CD4-positive, CD25-positive, alpha-beta regulatory T cell (primary cell): ENCODE measurements at regions not wholly inside any gene's neighbourhood (a gene's known extent, or its start where the extent isn't known, plus 50 kb on each side); places are given as distances from the start of the nearest gene placed in this dataset.

ENCODE experiments used
- ATAC-seq, 2 donors: fragments of 150-1000 bp; cut with Tn5 transposase; one replicate each; pipeline ENCODE4 v1.10.0; 2021; ENCODE audit warnings: low read depth in 2 of 2, moderate number of reproducible peaks in 2 of 2, moderate library complexity in 1 of 2
- DNase-seq, 3 donors: peaks; one replicate each; pipeline versions ENCODE4 v3.0.0 to v3.0.0-alpha.2; 2012 to 2022; ENCODE audit warnings: mixed read lengths in 1 of 3
- H3K27ac ChIP-seq: one replicate; pipeline ENCODE4 v1.7.0; 2013; ENCODE audit warnings: mild to moderate bottlenecking, low read length; ENCODE audit not compliant: insufficient read depth, poor library complexity, severe bottlenecking
- H3K27me3 ChIP-seq: one replicate; pipeline ENCODE4 v1.7.0; 2013; ENCODE audit warnings: low read length; ENCODE audit not compliant: control insufficient read depth, insufficient read depth
- H3K36me3 ChIP-seq: one replicate; pipeline ENCODE4 v1.7.0; 2013; ENCODE audit warnings: mild to moderate bottlenecking, low read length, moderate library complexity; ENCODE audit not compliant: control insufficient read depth, insufficient read depth
- H3K4me1 ChIP-seq: 2 replicates; pipeline ENCODE4 v1.7.0; 2013; ENCODE audit warnings: mild to moderate bottlenecking, low read length; ENCODE audit not compliant: insufficient read depth, control insufficient read depth, poor library complexity, severe bottlenecking
- H3K4me3 ChIP-seq: one replicate; pipeline ENCODE4 v1.7.0; 2013; ENCODE audit warnings: low read depth, mild to moderate bottlenecking, low read length, moderate library complexity
- H3K9me3 ChIP-seq, 2 experiments: 1 replicate in 1 of 2; 2 replicates in 1 of 2; pipeline ENCODE4 v1.7.0; 2013; ENCODE audit warnings: low read length in 2 of 2, mild to moderate bottlenecking in 1 of 2, moderate library complexity in 1 of 2; ENCODE audit not compliant: control insufficient read depth in 2 of 2
- H3K27ac Mint-ChIP-seq, 3 donors: one replicate each; pipeline ENCODE4 v1.8.0; 2020 to 2022; ENCODE audit warnings: mild to moderate bottlenecking in 3 of 3, mixed read lengths in 3 of 3, moderate library complexity in 2 of 3
- H3K27me3 Mint-ChIP-seq: one replicate; pipeline ENCODE4 v1.8.0; 2022; ENCODE audit warnings: mild to moderate bottlenecking, mixed read lengths
- H3K36me3 Mint-ChIP-seq: one replicate; pipeline ENCODE4 v1.8.0; 2020; ENCODE audit warnings: mixed read lengths
- H3K4me1 Mint-ChIP-seq, 4 donors: one replicate each; pipeline ENCODE4 v1.8.0; 2020 to 2022; ENCODE audit warnings: mixed read lengths in 4 of 4, mild to moderate bottlenecking in 1 of 4
- H3K4me3 Mint-ChIP-seq, 4 donors: one replicate each; pipeline ENCODE4 v1.8.0; 2020 to 2022; ENCODE audit warnings: mild to moderate bottlenecking in 4 of 4, mixed read lengths in 4 of 4, moderate library complexity in 3 of 4
- H3K9me3 Mint-ChIP-seq, 7 donors: one replicate each; pipeline ENCODE4 v1.8.0; 2020 to 2022; ENCODE audit warnings: mixed read lengths in 7 of 7, mild to moderate bottlenecking in 3 of 7, moderate library complexity in 2 of 7

GRCh38 chr11:92623055-92623454, 346.4 kb upstream of the MTNR1B start:
- Histone ChIP-seq H3K4me3 (no peak overlapping the region), H3K36me3 (no peaks in the 10 kb centered on the region), H3K9me3 (no peaks in the 10 kb centered on the region), H3K27me3 (no peaks in the 10 kb centered on the region), H3K4me1 (no peaks in the 10 kb centered on the region), H3K27ac (no peak overlapping the region)
- H3K4me1 Mint-ChIP-seq, result no peaks in the 10 kb centered on the region
- no peak overlapping the region for H3K4me3 Mint-ChIP-seq
- no peak for DNase-seq
- H3K36me3 Mint-ChIP-seq, result no peaks in the 10 kb centered on the region
- no peaks in the 10 kb centered on the region for H3K27me3 Mint-ChIP-seq
- peaks cover 1 to 8% (median 4%) of the 10 kb centered on the region in 7 donors for H3K9me3 Mint-ChIP-seq
- H3K27ac Mint-ChIP-seq, result no peak overlapping the region
- ATAC-seq, result no peak

GRCh38 chr11:92625894-92626293, 343.6 kb upstream of the MTNR1B start:
- Histone ChIP-seq H3K27ac (no peak overlapping the region), H3K9me3 (no peaks in the 10 kb centered on the region), H3K36me3 (no peaks in the 10 kb centered on the region), H3K4me3 (no peak overlapping the region), H3K27me3 (no peaks in the 10 kb centered on the region), H3K4me1 (no peaks in the 10 kb centered on the region)
- Mint-ChIP-seq H3K27me3 (no peaks in the 10 kb centered on the region), H3K4me1 (no peaks in the 10 kb centered on the region), H3K4me3 (no peak overlapping the region), H3K27ac (no peak overlapping the region), H3K36me3 (no peaks in the 10 kb centered on the region), H3K9me3 (peaks cover 0 to 6% (median 2%) of the 10 kb centered on the region in 7 donors)
- DNase-seq, result no peak
- ATAC-seq, result no peak

- H3K27me3 Mint-ChIP-seq, result peaks cover 7% of the 10 kb centered on the region
- H3K4me3 ChIP-seq, result no peak overlapping the region
- H3K27ac Mint-ChIP-seq, result no peak overlapping the region
- H3K4me1 ChIP-seq, result no peaks in the 10 kb centered on the region
- no peaks in the 10 kb centered on the region for H3K4me1 Mint-ChIP-seq
- H3K4me3 Mint-ChIP-seq, result no peak overlapping the region
- H3K36me3 Mint-ChIP-seq, result no peaks in the 10 kb centered on the region
- no peaks in the 10 kb centered on the region for H3K36me3 ChIP-seq
- H3K9me3 ChIP-seq, result no peaks in the 10 kb centered on the region
- H3K27ac ChIP-seq, result no peak overlapping the region
- no peaks in the 10 kb centered on the region for H3K27me3 ChIP-seq
- ATAC-seq (no peak), DNase-seq (no peak)
- H3K9me3 Mint-ChIP-seq, result peaks cover 0 to 6% (median 3%) of the 10 kb centered on the region in 7 donors
Measured at GRCh38 chr11:92626624-92627023, 342.8 kb upstream of the MTNR1B start.

- ATAC-seq, result no peak
- no peaks in the 10 kb centered on the region for H3K4me1 ChIP-seq
- H3K4me3 ChIP-seq, result no peak overlapping the region
- H3K27ac Mint-ChIP-seq, result no peak overlapping the region
- no peaks in the 10 kb centered on the region for H3K9me3 ChIP-seq
- H3K27me3 Mint-ChIP-seq, result peaks cover 7% of the 10 kb centered on the region
- H3K4me1 Mint-ChIP-seq, result no peaks in the 10 kb centered on the region
- no peak for DNase-seq
- no peaks in the 10 kb centered on the region for H3K36me3 ChIP-seq
- no peak overlapping the region for H3K4me3 Mint-ChIP-seq
- H3K36me3 Mint-ChIP-seq, result no peaks in the 10 kb centered on the region
- no peaks in the 10 kb centered on the region for H3K27me3 ChIP-seq
- no peak overlapping the region for H3K27ac ChIP-seq
- peaks cover 0 to 8% (median 3%) of the 10 kb centered on the region in 7 donors for H3K9me3 Mint-ChIP-seq
Measured at GRCh38 chr11:92627615-92628256, 341.7 kb upstream of the MTNR1B start.

- Histone ChIP-seq H3K27me3 (no peaks in the 10 kb centered on the region), H3K36me3 (no peaks in the 10 kb centered on the region), H3K4me1 (no peaks in the 10 kb centered on the region), H3K4me3 (no peak overlapping the region), H3K9me3 (no peaks in the 10 kb centered on the region), H3K27ac (no peak overlapping the region)
- H3K27ac Mint-ChIP-seq, result peak overlapping the region in 1 of 3 donors; percentile 80
- ATAC-seq (no peak), DNase-seq (no peak)
- H3K4me3 Mint-ChIP-seq, result no peak overlapping the region
- peaks cover 0 to 8% (median 3%) of the 10 kb centered on the region in 7 donors for H3K9me3 Mint-ChIP-seq
- no peaks in the 10 kb centered on the region for H3K36me3 Mint-ChIP-seq
- peaks cover 7% of the 10 kb centered on the region for H3K27me3 Mint-ChIP-seq
- no peaks in the 10 kb centered on the region for H3K4me1 Mint-ChIP-seq
Measured at GRCh38 chr11:92628401-92629292, 340.8 kb upstream of the MTNR1B start.

- H3K9me3 Mint-ChIP-seq, result peaks cover 0 to 6% (median 2%) of the 10 kb centered on the region in 7 donors
Measured at GRCh38 chr11:92632495-92632894, 337.0 kb upstream of the MTNR1B start.

GRCh38 chr11:92633820-92634219, 335.6 kb upstream of the MTNR1B start:
- Histone ChIP-seq H3K27me3 (no peaks in the 10 kb centered on the region), H3K4me3 (no peak overlapping the region), H3K4me1 (no peaks in the 10 kb centered on the region), H3K36me3 (no peaks in the 10 kb centered on the region), H3K27ac (no peak overlapping the region), H3K9me3 (no peaks in the 10 kb centered on the region)
- H3K36me3 Mint-ChIP-seq, result no peaks in the 10 kb centered on the region
- H3K27ac Mint-ChIP-seq, result no peak overlapping the region
- no peak overlapping the region for H3K4me3 Mint-ChIP-seq
- no peaks in the 10 kb centered on the region for H3K4me1 Mint-ChIP-seq
- ATAC-seq, result no peak
- no peak for DNase-seq
- H3K27me3 Mint-ChIP-seq, result peaks cover 7% of the 10 kb centered on the region
- peaks cover 0 to 6% (median 2%) of the 10 kb centered on the region in 7 donors for H3K9me3 Mint-ChIP-seq

More at GRCh38 chr11:92632495-92632894, 337.0 kb upstream of the MTNR1B start:
- H3K27ac ChIP-seq, result no peak overlapping the region
- H3K27me3 Mint-ChIP-seq, result peaks cover 7% of the 10 kb centered on the region
- H3K4me1 Mint-ChIP-seq, result no peaks in the 10 kb centered on the region
- no peaks in the 10 kb centered on the region for H3K27me3 ChIP-seq
- no peaks in the 10 kb centered on the region for H3K36me3 ChIP-seq
- no peaks in the 10 kb centered on the region for H3K36me3 Mint-ChIP-seq
- H3K9me3 ChIP-seq, result no peaks in the 10 kb centered on the region
- no peaks in the 10 kb centered on the region for H3K4me1 ChIP-seq
- DNase-seq (no peak), ATAC-seq (no peak)
- H3K4me3 ChIP-seq, result no peak overlapping the region
- no peak overlapping the region for H3K27ac Mint-ChIP-seq
- H3K4me3 Mint-ChIP-seq, result no peak overlapping the region
